ENCODE measurements at regions not wholly inside any gene's neighbourhood (a gene's known extent, or its start where the extent isn't known, plus 50 kb on each side); places are given as distances from the start of the nearest gene placed in this dataset.

GRCh38 chr18:60277855-60278480 is 94.6 kb downstream of the MC4R start:
- H3K9me3 ChIP-seq: peaks cover 0 to 6% (median 0%) of the 10 kb centered on the region in 4 donors
- no peak for DNase-seq (ENCODE audit: low spot score in 2 of 2)
- no peak for TF ChIP-seq POLR2A (IDR thresholded peaks at IDR 0.05)
- TF ChIP-seq EP300 (IDR thresholded peaks at IDR 0.05): no peak
- no peak overlapping the region for H3K27ac ChIP-seq
- H3K27me3 ChIP-seq: no peaks in the 10 kb centered on the region
- H3K36me3 ChIP-seq: no peaks in the 10 kb centered on the region
- no peak overlapping the region for H3K4me3 ChIP-seq
- WGBS, 2 donors: 39 to 47% methylated on average over 4 of the region's 4 CpGs
- H3K4me1 ChIP-seq: no peaks in the 10 kb centered on the region

- H3K36me3 ChIP-seq: no peaks in the 10 kb centered on the region
Measured at GRCh38 chr18:60267391-60268058, 105.0 kb downstream of the MC4R start.

GRCh38 chr18:60266558-60266957 is 106.0 kb downstream of the MC4R start:
- Histone ChIP-seq H3K36me3 (no peaks in the 10 kb centered on the region), H3K4me3 (no peak overlapping the region), H3K27me3 (no peaks in the 10 kb centered on the region), H3K4me1 (peaks cover 0 to 3% (median 0%) of the 10 kb centered on the region in 4 donors), H3K27ac (no peak overlapping the region), H3K9me3 (no peaks in the 10 kb centered on the region)
- 56 to 68% methylated on average over 5 of the region's 5 CpGs for WGBS, 2 donors
- no peak for DNase-seq (ENCODE audit: low spot score in 2 of 2)
- TF ChIP-seq EP300 (IDR thresholded peaks at IDR 0.05) (no peak), POLR2A (IDR thresholded peaks at IDR 0.05) (no peak)
- TF ChIP-seq, protein P1, sequence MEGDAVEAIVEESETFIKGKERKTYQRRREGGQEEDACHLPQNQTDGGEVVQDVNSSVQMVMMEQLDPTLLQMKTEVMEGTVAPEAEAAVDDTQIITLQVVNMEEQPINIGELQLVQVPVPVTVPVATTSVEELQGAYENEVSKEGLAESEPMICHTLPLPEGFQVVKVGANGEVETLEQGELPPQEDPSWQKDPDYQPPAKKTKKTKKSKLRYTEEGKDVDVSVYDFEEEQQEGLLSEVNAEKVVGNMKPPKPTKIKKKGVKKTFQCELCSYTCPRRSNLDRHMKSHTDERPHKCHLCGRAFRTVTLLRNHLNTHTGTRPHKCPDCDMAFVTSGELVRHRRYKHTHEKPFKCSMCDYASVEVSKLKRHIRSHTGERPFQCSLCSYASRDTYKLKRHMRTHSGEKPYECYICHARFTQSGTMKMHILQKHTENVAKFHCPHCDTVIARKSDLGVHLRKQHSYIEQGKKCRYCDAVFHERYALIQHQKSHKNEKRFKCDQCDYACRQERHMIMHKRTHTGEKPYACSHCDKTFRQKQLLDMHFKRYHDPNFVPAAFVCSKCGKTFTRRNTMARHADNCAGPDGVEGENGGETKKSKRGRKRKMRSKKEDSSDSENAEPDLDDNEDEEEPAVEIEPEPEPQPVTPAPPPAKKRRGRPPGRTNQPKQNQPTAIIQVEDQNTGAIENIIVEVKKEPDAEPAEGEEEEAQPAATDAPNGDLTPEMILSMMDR (IDR thresholded peaks at IDR 0.05): no peak

More at GRCh38 chr18:60267391-60268058, 105.0 kb downstream of the MC4R start:
- H3K9me3 ChIP-seq: peaks cover 0 to 4% (median 0%) of the 10 kb centered on the region in 4 donors
- DNase-seq (ENCODE audit: low spot score in 2 of 2): no peak
- H3K27me3 ChIP-seq: no peaks in the 10 kb centered on the region
- TF ChIP-seq POLR2A (IDR thresholded peaks at IDR 0.05) (no peak), EP300 (IDR thresholded peaks at IDR 0.05) (no peak)
- TF ChIP-seq, protein P1 (IDR thresholded peaks at IDR 0.05): no peak
- H3K4me3 ChIP-seq: no peak overlapping the region
- H3K27ac ChIP-seq: no peak overlapping the region
- H3K4me1 ChIP-seq: peaks cover 0 to 3% (median 0%) of the 10 kb centered on the region in 4 donors
- WGBS, 2 donors: 44 to 47% methylated on average over 4 of the region's 4 CpGs

- TF ChIP-seq, protein P1 (IDR thresholded peaks at IDR 0.05): no peak
- no peak for TF ChIP-seq POLR2A (IDR thresholded peaks at IDR 0.05)
- no peak for TF ChIP-seq EP300 (IDR thresholded peaks at IDR 0.05)
- no peak overlapping the region for H3K4me3 ChIP-seq
- H3K36me3 ChIP-seq: no peaks in the 10 kb centered on the region
- H3K27me3 ChIP-seq: no peaks in the 10 kb centered on the region
- H3K4me1 ChIP-seq: no peaks in the 10 kb centered on the region
- WGBS, 2 donors: 85% methylated on average over 6 of the region's 6 CpGs
- H3K27ac ChIP-seq: no peak overlapping the region
- H3K9me3 ChIP-seq: no peaks in the 10 kb centered on the region
- no peak for DNase-seq (ENCODE audit: low spot score in 2 of 2)
Measured at GRCh38 chr18:60259052-60259681, 113.4 kb downstream of the MC4R start.

- H3K4me1 ChIP-seq: no peaks in the 10 kb centered on the region
- H3K36me3 ChIP-seq: no peaks in the 10 kb centered on the region
- no peaks in the 10 kb centered on the region for H3K9me3 ChIP-seq
- no peak overlapping the region for H3K27ac ChIP-seq
- TF ChIP-seq POLR2A (IDR thresholded peaks at IDR 0.05): no peak
- no peak for TF ChIP-seq EP300 (IDR thresholded peaks at IDR 0.05)
- TF ChIP-seq, protein P1 (IDR thresholded peaks at IDR 0.05): no peak
- WGBS, 2 donors: 94 to 97% methylated on average over 8 of the region's 8 CpGs
- no peak for DNase-seq (ENCODE audit: low spot score in 2 of 2)
- H3K4me3 ChIP-seq: no peak overlapping the region
- no peaks in the 10 kb centered on the region for H3K27me3 ChIP-seq
Measured at GRCh38 chr18:60249388-60249787, 123.2 kb downstream of the MC4R start.

All from tibial nerve (tissue), 4 donors.